ENCODE measurements at regions not wholly inside any gene's neighbourhood (a gene's known extent, or its start where the extent isn't known, plus 50 kb on each side); places are given as distances from the start of the nearest gene placed in this dataset.

- TF ChIP-seq NFRKB (IDR thresholded peaks at IDR 0.05) (no peak), LEF1 (IDR thresholded peaks at IDR 0.05; ENCODE audit: borderline replicate concordance) (no peak), FOXM1 (IDR thresholded peaks at IDR 0.05; ENCODE audit: borderline replicate concordance) (no peak), L3MBTL2 (conservative IDR thresholded peaks at IDR 0.05) (no peak), PKNOX1 (IDR thresholded peaks at IDR 0.05) (no peak), ELF4 (IDR thresholded peaks at IDR 0.05) (no peak), HDGF (IDR thresholded peaks at IDR 0.05; ENCODE audit: borderline replicate concordance) (no peak), SP1 (IDR thresholded peaks at IDR 0.05) (no peak), CTBP1 (IDR thresholded peaks at IDR 0.05; ENCODE audit: borderline replicate concordance) (no peak), ZNF384 (IDR thresholded peaks at IDR 0.05) (no peak), ARNT (IDR thresholded peaks at IDR 0.05) (no peak), FOXA1 (IDR thresholded peaks at IDR 0.05) (no peak)
- POLR2A ChIA-PET: no interaction called here
- CTCF ChIA-PET: no interaction called here
- DNase-seq (ENCODE audit: extremely low spot score): no peak
Measured at GRCh38 chr3:132154619-132155018, 119.8 kb upstream of the CPNE4 start.

- CTCF ChIA-PET: no interaction called here
- TF ChIP-seq BHLHE40 (IDR thresholded peaks at IDR 0.05; ENCODE audit: borderline replicate concordance) (no peak), FOXM1 (IDR thresholded peaks at IDR 0.05; ENCODE audit: borderline replicate concordance) (no peak), FOXA1 (IDR thresholded peaks at IDR 0.05) (no peak), ARNT (IDR thresholded peaks at IDR 0.05) (no peak), LEF1 (IDR thresholded peaks at IDR 0.05; ENCODE audit: borderline replicate concordance) (no peak), FOXK2 (IDR thresholded peaks at IDR 0.05) (no peak), HDGF (IDR thresholded peaks at IDR 0.05; ENCODE audit: borderline replicate concordance) (no peak), ELF4 (IDR thresholded peaks at IDR 0.05) (no peak), PKNOX1 (IDR thresholded peaks at IDR 0.05) (no peak), ZNF384 (IDR thresholded peaks at IDR 0.05) (no peak), TARDBP (IDR thresholded peaks at IDR 0.05) (no peak)
- POLR2A ChIA-PET: no interaction called here
- DNase-seq (ENCODE audit: extremely low spot score): no peak
Measured at GRCh38 chr3:132159145-132159544, 124.3 kb upstream of the CPNE4 start.

GRCh38 chr3:132160198-132160597, 125.4 kb upstream of the CPNE4 start:
- POLR2A ChIA-PET: no interaction called here
- no peak for TF ChIP-seq BHLHE40 (IDR thresholded peaks at IDR 0.05; ENCODE audit: borderline replicate concordance)
- CTCF ChIA-PET: interaction anchor here (0.6 kb wide), 1 partner anchor 122 kb away, joined by 3 read pairs; no protein-coding TSS in a partner anchor
- no peak for DNase-seq (ENCODE audit: extremely low spot score)

- TF ChIP-seq CTBP1 (IDR thresholded peaks at IDR 0.05; ENCODE audit: borderline replicate concordance) (no peak), TARDBP (IDR thresholded peaks at IDR 0.05) (no peak), SP1 (IDR thresholded peaks at IDR 0.05) (no peak), ELF4 (IDR thresholded peaks at IDR 0.05) (no peak), FOXK2 (IDR thresholded peaks at IDR 0.05) (no peak), SUZ12 (IDR thresholded peaks at IDR 0.05) (no peak), PKNOX1 (IDR thresholded peaks at IDR 0.05) (no peak), ZNF384 (IDR thresholded peaks at IDR 0.05) (no peak), ARNT (IDR thresholded peaks at IDR 0.05) (no peak), FOXM1 (IDR thresholded peaks at IDR 0.05; ENCODE audit: borderline replicate concordance) (no peak)
- ChIA-PET POLR2A (no interaction called here), CTCF (no interaction called here)
- DNase-seq (ENCODE audit: extremely low spot score): no peak
Measured at GRCh38 chr3:132161608-132162007, 126.8 kb upstream of the CPNE4 start.

GRCh38 chr3:132164469-132165092, 129.8 kb upstream of the CPNE4 start:
- no peak for DNase-seq (ENCODE audit: extremely low spot score)
- CTCF ChIA-PET: no interaction called here

GRCh38 chr3:132167870-132168269, 133.1 kb upstream of the CPNE4 start:
- CTCF ChIA-PET: no interaction called here
- POLR2A ChIA-PET: no interaction called here
- no peak for TF ChIP-seq CTBP1 (IDR thresholded peaks at IDR 0.05; ENCODE audit: borderline replicate concordance)
- TF ChIP-seq PKNOX1 (IDR thresholded peaks at IDR 0.05): no peak
- no peak for TF ChIP-seq FOXA1 (IDR thresholded peaks at IDR 0.05)
- TF ChIP-seq TARDBP (IDR thresholded peaks at IDR 0.05): no peak
- no peak for TF ChIP-seq HDGF (IDR thresholded peaks at IDR 0.05; ENCODE audit: borderline replicate concordance)
- no peak for TF ChIP-seq BHLHE40 (IDR thresholded peaks at IDR 0.05; ENCODE audit: borderline replicate concordance)
- TF ChIP-seq L3MBTL2 (conservative IDR thresholded peaks at IDR 0.05): no peak
- TF ChIP-seq ZNF384 (IDR thresholded peaks at IDR 0.05): no peak
- no peak for TF ChIP-seq LEF1 (IDR thresholded peaks at IDR 0.05; ENCODE audit: borderline replicate concordance)
- TF ChIP-seq SP1 (IDR thresholded peaks at IDR 0.05): no peak
- TF ChIP-seq ARNT (IDR thresholded peaks at IDR 0.05): no peak
- TF ChIP-seq NFRKB (IDR thresholded peaks at IDR 0.05): no peak
- DNase-seq (ENCODE audit: extremely low spot score): no peak

More at GRCh38 chr3:132164469-132165092, 129.8 kb upstream of the CPNE4 start:
- POLR2A ChIA-PET: no interaction called here
- TF ChIP-seq L3MBTL2 (conservative IDR thresholded peaks at IDR 0.05) (no peak), FOXA1 (IDR thresholded peaks at IDR 0.05) (no peak), ARNT (IDR thresholded peaks at IDR 0.05) (no peak), HDGF (IDR thresholded peaks at IDR 0.05; ENCODE audit: borderline replicate concordance) (no peak)
